CD4-positive, alpha-beta T cell treated with Interferon gamma for 1 hour (primary cell): ENCODE measurements at regions not wholly inside any gene's neighbourhood (a gene's known extent, or its start where the extent isn't known, plus 50 kb on each side); places are given as distances from the start of the nearest gene placed in this dataset.
"Not testable (repeated sequence)": the region's sequence is repeated elsewhere in the genome, so short reads cannot be mapped to it uniquely, and the experiment has no call there.

Experiments
- DNase-seq: peaks from one replicate; pipeline ENCODE4 v3.0.0-alpha.2; 2020

DNA sequence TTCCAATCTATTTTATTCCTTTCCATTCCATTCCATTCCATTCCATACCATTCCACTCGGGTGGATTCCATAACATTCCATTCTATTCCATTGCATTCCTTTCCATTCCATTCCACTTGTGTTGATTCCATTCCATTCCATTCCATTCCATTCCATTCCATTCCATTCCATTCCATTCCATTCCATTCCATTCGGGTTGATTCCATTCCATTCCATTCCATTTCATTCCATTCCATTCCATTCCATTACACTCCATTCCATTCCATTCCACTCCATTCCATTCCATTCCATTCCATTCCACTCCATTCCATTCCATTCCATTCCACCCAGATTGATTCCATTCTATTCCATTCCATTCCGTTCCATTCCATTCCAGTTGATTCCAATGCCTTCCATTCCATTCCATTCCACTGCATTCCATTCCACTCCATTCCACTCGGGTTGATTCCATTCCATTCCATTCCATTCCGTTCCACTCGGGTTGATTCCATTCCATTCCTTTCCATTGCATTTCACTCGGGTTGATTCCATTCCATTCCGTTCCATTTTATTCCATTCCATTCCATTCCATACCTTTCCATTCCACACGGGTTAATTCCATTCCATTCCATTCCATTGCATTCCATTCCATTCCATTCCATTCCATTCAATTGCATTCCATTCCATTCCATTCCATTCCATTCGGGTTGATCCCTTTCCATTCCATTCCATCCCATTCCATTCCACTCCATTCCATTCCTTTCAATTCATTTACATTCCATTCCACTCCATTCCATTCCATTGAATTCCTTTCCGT, 168.4 kb downstream of the CWH43 start:
- not testable (repeated sequence) for DNase-seq

DNA sequence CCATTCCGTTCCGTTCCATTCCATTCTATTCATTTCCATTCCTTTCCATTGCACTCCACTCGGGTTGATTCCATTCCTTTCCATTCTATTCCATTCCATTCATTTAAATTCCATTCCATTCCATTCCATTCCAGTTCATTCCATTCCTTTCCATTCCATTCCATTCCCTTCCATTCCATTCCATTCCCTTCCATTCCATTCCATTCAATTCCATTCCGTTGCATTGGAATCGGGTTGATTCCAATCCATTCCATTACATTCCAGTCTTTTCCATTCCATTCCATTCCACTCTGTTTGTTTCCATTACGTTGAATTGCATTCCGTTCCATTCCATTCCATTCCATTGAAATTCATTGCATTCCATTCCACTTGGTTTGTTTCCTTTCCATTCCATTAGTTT, 169.2 kb downstream of the CWH43 start:
- not testable (repeated sequence) for DNase-seq

DNA sequence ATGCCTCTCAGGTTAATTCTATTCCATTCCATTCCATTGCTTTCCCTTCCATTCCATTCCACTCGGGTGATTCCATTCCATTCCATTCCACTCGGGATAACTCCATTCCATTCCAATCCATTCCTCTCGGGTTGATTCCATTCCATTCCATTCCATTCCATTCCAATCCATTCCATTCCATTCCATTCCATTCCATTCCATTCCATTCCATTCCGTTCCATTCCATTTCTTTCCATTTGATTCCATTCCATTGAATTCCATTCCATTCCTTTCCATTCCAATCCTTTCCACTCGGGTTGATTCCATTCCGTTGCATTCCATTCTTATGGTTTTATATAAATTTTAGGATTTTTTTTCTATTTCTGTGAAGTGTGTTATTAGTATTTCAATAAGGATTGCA, 170.2 kb downstream of the CWH43 start:
- DNase-seq, result not testable (repeated sequence)

DNA sequence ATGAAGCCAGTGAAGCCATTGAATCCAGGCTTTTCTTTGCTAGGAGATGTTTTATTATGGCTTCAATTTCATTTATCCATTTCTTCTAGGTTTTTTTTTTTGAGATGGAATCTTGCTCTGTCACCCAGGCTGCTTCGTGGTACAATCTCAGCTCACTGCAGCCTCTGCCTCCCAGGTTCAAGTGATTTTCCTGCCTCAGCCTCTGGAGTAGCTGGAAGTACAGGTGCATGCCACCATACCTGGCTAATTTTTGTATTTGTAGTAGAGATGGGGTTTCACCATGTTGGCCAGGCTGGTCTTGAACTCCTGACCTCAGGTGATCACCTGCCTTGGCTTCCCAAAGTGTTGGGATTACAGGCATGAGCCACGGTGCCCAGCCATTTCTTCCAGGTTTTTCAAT, 171.6 kb downstream of the CWH43 start:
- DNase-seq, result not testable (repeated sequence)

DNA sequence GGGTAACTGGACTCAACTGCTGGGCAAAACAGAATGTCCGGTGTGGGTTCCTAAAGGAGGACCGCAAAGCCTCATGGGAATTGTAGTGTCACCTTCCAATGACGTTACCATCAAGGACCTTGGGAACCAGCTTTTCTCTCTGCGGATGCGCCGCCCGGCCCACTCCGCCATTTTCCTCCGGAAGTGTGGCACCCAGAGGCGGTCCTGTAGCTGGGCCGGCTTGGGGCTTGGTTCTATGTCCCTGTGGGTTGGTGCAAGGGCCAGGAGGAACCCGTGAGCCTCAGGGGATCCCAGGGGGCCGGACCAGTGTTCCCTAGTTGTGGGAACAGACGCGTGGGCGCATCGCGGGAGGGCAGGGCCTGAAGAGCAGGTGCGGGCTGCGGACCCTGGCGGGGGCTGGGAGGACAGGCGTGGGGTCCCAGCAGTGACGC, 175.1 kb downstream of the CWH43 start:
- DNase-seq, result not testable (repeated sequence)

DNA sequence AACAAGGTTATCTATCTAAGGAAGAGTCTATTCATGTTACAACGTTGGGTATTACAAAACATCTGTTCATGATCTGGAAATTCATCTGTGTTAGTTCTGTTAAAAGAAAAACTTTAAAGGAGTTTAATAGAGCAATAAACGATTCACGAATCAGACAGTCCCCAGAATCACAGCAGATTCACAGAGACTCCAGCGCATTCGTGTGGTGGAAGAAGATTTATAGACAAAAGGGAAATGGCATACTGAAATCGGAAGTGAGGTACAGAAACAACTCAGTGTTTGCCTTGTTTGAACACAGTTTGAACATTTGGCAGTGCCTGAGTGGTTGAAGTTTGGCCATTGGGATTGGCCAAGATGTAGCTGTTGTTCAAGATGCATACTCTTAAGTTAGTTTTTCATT, 178.8 kb downstream of the CWH43 start:
- DNase-seq, result not testable (repeated sequence)

DNA sequence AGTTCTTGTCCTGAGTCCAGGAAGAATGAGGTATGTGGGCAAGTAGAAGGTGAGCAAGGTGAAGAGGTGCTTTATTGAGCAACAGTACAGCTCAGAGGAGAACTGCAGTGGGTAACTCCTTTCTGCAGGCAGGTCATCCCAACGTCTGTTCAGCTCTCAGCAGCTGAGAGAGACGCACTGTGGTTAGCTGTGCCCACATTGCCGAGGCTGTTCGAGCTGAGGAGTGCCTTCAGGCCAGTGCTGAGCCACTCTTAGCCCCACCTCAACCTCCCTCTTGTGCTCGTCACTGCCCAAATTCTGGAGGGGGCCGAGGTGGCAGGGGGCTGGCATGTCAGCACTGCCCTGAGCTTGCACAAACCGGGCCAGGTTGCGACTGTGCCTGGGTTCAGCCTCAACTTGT, 191.8 kb downstream of the CWH43 start:
- not testable (repeated sequence) for DNase-seq

DNA sequence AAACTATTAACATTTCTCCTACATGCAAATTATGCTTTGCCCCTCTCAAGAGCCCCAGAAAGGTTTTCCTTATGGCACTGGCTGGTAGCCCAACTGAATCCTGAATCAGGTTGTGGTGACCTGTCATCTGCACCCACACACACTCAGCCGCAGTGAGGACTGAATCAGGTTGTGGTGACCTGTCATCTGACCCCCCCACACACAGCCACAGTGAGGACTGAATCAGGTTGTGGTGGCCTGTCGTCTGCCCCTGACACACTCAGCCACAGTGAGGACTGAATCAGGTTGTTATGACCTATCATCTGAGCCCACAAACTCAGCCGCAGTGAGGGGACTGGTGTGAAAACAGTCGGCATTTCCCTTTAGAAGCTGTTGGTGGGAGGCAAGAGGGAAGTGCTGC, 195.0 kb downstream of the CWH43 start:
- not testable (repeated sequence) for DNase-seq

DNA sequence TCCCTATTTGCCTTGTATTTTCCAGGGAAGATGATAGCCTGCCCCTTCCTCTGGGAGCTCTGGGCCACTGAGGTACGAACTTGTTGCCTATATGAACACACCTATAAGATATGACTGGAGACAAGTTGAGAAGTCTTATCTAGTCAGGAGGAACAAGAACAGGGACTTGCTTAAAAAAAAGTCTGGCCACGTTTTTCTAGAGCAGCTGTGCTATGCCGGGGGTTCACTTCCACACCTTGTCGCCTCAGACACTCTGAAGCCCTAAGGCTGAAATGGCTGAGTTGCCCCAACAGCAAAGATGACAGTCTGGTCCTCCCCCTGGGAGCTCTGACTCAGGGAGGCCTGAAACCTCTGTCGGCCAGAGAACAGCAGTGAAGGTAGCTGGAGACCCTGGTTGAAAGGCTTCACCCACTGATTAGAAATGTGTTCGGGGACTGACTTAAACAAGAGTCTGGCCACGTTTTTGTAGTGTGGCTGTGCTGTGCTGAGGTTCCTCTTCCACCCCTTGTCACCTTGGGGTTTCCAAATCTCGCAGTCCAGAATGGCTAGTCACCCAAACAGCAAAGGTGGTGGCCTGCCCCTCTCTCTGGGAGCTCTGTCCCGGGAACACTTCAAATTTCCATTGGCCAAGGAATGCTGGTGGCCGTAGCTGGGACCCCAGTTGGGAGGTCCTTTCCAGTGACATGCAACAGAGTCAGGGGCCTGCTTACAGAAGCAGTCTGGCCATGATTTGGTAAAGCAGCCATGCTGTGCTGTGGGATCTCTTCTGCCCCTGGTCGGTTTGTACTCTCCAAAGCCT, 225.5 kb downstream of the CWH43 start:
- not testable (repeated sequence) for DNase-seq

DNA sequence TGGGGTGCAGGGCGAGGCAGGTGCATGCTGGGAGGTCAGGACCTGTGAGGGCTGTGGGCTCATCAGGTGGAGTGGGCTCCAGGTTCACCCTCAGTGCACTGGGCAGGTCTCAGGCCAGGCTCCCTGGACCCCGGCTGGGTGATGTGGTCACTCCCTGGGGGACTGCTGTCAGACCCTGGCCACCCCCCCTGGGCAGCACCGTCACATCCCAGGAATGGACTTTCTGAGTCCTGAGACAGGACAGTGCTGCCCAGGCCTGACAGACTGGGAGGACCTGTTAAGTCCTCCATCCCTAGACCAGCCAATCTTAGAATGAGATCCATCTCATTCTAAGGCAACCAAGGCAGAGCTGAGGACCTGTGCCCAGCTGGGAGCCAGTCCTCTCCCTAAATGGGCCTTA, 227.2 kb downstream of the CWH43 start:
- not testable (repeated sequence) for DNase-seq

DNA sequence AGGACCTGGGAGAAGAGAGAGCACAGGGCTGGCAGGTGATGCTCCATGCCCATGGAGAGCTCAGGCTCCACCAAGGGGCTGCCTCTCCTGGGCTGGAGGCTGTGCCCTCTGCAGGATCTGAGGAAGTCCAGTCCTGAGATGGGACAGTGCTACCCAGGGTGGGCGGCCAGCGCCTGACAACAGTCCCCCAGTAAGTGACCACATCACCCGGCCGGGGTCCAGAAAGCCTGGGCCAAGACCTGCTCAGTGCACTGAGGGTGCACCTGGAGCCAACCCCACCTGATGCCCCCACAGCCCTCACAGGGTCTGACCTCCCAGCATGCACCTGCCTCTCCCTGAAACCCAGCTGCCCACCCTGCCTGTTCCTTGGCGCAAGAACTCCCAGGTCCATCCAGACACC, 227.7 kb downstream of the CWH43 start:
- not testable (repeated sequence) for DNase-seq

DNA sequence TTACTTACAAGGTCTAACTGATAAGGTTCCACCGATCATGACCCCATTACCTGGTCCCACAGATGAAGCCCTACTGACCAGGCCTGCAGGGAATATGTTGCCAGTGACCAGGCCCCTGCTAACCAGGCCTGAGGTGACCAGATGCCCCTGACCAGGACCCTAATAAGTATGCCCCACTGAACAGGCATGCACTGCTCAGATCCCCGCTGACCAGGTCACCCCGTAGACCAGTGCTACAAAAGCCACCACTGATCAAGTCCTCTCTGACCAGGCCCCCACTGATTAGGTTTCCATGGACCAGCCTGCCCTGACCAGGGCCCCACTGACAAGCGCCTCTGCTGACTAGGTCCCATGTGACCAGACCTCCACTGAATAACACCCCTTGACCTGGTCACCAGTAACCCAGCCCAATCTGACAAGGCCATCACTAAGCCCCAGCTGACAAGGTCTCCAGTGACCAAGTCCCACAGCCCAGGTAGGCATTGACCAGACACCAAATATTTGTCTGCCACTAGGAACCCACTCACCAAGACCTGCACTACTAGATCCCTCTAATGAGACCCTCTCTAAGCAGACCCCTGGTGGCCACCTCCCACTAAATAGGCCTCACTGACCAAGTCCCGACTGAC, 228.5 kb downstream of the CWH43 start:
- DNase-seq, result not testable (repeated sequence)

DNA sequence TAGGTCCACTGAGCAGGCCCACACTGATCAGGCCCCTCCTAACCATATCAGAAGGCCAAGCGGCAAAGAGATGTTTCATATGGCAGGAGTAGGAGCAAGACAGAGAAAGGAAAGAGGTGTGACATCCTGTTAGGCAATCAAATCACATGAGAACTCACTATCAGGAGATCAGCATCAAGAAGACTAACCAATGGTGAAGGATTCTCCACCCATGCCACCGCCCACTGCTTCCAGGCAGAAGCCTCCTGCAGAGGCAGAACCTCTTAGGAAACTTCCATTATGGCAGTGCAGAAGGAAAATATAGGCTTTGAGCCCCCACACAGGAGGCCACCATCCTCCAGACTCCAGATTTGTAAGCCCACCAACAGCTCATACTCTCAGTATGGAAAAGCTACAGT, 229.0 kb downstream of the CWH43 start:
- not testable (repeated sequence) for DNase-seq

DNA sequence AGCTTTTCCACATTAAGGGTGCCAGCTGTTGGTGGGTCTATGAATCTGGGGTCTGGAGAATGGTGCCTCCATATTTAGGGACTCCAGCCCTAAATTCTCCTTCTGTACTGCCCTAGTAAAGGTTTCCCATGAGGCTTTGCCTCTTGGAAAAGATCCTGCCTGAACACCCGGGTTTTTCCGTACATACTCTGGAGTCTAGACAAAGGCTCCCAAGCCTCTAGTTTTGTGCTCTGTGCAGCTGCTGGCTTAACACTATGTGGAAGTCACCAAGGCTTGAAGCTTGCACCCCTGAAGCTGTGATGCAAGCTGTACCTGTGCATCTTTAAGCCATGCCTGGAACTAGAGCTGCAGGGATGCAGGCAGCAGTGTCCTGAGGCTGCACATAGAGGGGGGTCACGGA, 230.5 kb downstream of the CWH43 start:
- DNase-seq, result not testable (repeated sequence)

DNA sequence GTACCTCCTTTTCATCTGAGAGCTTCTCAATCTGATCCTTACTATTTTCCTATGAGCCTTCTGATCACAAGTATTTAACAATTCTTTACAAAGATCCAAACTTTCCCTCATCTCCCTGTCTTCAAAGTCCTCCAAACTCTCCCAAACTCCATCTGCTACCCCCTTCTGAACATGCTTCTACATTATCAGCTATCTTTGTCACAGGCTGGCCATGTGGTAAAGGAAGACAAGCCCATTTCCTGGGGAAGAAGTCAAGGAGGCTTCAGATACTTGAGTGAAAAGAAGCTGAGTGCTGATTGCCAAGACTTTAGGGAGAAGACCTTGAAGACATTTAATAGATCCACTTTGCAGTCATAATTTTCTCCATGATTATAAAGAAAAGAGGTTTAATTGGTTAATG, 231.4 kb downstream of the CWH43 start:
- DNase-seq, result no peak

DNA sequence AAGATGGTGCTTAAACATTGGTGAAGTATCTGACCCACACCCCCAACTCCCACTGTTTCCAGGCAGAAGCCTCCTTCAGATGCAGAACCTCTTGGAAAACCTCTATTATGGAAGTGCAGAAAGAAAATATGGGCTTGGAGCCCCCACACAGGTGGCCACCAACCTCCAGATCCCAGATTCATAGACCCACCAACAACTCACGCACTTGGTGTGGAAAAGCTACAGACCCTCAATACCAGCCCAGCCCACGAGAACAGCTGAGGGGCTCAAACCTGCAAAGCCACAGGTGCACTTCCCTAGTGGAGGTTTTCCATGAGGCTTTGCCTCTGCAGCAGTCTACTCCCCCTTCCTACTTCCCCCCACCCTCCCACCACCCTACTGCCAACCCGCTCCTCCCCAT, 232.0 kb downstream of the CWH43 start:
- not testable (repeated sequence) for DNase-seq

DNA sequence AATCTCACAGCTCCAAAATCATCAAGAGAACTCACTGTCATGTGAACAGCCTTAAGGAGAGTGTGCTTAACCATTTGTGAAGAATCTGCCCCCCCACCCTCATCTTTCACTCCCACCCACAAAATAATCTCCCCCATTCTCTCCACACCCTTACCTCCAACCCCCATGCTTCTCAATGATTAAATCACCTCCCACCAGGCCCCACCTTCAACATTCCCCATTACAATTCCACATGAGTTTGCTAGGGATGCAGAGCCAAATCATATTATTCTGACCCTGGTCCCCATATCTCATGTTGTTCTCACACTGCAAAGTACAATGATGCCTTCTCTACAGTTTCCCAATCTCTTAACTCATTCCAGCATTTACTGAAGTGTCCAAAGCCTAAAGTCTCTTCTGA, 232.9 kb downstream of the CWH43 start:
- DNase-seq, result not testable (repeated sequence)

DNA sequence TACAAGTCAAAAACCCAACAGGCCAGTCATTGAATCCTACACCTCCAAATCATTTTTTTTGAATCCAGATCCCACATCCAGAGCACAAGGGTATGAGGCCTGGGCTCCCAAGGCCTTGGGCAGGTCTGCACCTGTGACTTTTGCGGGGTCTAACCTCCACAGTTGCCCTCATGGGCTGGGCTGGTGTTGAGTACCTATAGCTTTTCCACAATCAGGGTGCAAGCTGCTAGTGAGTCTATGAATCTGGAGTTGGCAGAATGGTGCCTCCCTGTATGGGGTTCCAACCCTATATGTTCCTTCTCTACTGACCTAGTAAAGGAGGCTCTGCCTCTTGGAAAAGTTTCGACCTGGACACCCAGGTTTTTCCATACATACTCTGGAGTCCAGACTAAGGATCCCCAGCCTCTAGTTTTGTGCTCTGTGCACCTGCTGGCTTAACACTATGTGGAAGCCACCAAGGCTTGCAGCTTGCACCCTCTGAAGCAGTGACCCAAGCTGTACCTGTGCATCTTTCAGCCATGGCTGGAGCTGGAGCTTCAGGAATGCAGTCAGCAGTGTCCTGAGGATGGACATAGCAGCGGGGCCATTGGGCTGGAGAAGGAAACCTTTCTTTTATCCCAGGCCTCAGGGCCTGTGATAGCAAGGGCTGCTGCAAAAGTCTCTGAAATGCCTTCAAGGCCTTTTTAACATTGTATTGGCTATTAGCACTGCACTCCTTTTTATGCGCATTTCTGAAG, 233.6 kb downstream of the CWH43 start:
- DNase-seq, result not testable (repeated sequence)

DNA sequence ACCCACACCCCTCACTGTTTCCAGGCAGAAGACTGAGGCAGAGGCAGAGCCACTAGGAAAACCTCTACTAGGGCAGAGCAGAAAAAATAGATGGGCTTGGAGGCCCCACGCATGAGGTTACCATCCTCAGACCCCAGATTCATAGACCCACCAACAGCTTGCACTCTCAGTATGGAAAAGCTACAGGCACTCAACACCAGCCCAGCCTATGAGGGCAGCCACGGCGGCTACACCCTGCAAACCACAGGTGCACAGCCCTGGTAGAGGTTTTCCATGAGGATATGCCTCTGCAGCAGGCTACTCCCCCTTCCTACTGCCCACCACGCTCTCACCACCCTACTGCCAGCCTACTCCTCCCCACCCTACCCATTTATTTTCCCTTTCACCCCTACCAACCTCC, 235.1 kb downstream of the CWH43 start:
- DNase-seq, result no peak

DNA sequence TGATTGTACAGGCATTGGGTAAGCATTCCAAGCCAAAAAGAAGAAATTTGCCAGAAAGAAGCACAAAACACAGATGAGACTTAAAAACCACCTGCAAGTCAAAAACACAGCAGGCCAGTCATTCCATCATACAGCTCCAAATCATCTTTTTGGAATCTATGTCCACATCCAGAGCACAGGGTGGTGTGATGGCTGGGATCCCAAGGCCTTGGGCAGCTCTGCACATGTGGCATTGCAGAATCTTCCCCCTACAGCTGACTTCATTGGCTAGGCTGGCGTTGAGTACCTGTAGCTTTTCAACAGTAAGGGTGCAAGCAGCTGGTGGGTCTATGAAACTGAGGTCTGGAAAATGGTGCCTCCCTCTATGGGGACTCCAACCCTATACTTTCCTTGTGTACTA, 236.7 kb downstream of the CWH43 start:
- DNase-seq, result not testable (repeated sequence)

DNA sequence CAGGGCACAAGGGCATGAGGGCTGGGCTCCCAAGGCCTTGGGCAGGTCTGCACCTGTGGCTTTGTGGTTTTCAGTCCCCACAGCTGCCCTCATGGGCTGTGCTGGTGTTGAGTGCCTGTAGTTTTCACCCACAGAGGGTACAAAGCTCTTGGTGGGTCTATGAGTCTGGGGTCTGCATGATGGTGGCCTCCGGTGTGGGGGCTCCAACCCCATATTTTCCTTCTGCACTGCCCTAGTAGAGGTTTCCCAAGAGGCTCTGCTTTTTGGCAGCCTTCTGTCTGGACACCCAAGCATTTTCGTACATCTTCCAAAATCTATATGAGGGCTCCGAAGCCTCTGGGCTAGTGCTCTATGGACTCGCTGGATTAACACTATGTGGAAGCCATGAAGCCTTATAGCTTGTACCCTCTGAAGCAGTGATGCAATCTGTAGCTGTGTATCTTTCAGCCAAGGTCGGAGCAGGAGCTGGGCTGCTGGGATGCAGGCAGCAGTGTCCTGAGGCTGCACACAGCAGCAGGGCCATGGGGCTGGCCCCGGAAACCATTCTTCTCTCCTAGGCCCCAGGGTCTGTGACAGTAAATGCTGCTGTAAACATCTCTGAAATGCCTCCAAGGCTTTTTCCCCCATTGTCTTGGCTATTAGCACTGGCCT, 240.3 kb downstream of the CWH43 start:
- not testable (repeated sequence) for DNase-seq

DNA sequence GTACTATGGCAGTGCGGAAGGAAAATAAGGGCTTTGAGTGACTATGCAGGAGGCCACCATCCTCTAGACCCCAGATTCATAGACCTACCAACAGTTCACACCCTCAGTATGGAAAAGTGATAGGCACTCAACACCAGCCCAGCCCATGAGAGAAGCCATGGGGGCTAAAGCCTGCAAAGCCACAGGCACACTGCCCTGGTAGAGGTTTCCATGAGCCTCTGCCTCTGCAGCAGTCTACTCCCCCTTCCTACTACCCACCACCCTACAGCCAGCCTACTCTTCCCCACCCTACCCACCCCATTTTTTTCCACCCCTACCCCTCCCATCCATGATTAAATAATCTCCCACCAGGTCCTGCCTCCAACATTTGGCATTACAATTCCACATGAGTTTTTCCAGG, 241.9 kb downstream of the CWH43 start:
- not testable (repeated sequence) for DNase-seq
